ENCODE measurements at regions not wholly inside any gene's neighbourhood (a gene's known extent, or its start where the extent isn't known, plus 50 kb on each side); places are given as distances from the start of the nearest gene placed in this dataset.

DNA sequence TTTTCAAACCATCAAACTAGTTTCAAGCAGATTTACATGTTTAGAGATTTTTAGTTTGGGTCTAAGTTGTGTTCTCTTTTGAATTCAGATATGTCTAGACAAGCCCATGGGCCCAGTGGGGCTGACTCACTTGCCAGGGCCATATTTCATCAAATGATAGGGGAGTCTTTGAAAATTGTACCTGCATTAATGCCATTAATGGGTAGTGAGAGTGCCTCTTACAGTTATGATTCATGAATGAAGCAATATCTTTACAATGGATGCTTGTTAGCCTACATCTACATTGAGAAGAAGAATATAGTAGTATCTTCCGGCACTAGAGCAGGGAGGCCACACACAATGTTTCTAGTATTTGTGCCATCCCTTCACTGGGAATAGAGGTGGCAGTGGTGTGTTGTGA lies 174.2 kb upstream of the E2F7 start:
- TF ChIP-seq, protein P1, sequence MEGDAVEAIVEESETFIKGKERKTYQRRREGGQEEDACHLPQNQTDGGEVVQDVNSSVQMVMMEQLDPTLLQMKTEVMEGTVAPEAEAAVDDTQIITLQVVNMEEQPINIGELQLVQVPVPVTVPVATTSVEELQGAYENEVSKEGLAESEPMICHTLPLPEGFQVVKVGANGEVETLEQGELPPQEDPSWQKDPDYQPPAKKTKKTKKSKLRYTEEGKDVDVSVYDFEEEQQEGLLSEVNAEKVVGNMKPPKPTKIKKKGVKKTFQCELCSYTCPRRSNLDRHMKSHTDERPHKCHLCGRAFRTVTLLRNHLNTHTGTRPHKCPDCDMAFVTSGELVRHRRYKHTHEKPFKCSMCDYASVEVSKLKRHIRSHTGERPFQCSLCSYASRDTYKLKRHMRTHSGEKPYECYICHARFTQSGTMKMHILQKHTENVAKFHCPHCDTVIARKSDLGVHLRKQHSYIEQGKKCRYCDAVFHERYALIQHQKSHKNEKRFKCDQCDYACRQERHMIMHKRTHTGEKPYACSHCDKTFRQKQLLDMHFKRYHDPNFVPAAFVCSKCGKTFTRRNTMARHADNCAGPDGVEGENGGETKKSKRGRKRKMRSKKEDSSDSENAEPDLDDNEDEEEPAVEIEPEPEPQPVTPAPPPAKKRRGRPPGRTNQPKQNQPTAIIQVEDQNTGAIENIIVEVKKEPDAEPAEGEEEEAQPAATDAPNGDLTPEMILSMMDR (conservative IDR thresholded peaks at IDR 0.05; ENCODE audit: low read depth, low read length), result no peak
- no peak for DNase-seq (ENCODE audit: low read depth)

DNA sequence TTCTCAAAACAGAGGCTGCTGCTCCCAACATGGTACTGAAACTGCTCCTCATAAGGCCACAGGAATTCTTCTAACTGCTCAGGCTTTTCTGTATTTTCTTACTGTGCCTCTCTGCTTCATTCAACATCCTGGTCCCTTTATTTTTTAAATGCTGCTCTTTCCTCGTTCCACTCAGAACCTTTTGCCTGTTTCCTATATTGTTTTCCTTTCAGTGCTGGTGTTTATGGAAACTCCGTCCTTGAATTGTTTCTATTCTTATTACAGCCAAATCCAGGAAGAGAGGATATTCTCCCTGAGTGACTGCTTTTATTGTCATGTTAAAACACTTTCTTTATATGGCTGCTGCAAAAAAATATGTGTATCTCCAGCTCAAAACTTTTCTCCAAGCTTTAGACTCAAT lies 173.0 kb upstream of the E2F7 start:
- H3K4me3 ChIP-seq (ENCODE audit: low read length), result no peak overlapping the region
- DNase-seq (ENCODE audit: low read depth), result no peak
- TF ChIP-seq, protein P1 (conservative IDR thresholded peaks at IDR 0.05; ENCODE audit: low read depth, low read length), result no peak

More for the DNA sequence above, 174.2 kb upstream of the E2F7 start:
- no peak overlapping the region for H3K4me3 ChIP-seq (ENCODE audit: low read length)

DNA sequence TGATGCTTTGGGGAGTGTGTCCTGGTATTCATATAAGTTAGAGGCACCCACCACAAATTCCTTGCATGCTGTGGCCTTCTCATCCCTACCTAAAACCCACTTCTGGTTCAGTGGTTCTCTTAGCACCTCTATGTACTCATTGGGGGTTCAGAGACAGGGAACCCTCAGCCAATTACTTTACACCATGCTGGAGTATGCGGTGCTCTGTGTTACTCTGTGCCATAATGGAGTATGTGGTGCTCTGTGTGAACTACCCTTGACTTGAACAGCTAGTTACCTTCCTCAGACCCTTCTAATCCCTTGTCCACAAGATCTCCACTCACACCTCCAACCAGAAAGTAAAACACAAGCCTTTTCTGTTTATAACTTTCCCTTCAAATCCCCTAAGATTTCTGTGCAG lies 172.5 kb upstream of the E2F7 start:
- no peak overlapping the region for H3K4me3 ChIP-seq (ENCODE audit: low read length)
- DNase-seq (ENCODE audit: low read depth), result no peak
- TF ChIP-seq, protein P1 (conservative IDR thresholded peaks at IDR 0.05; ENCODE audit: low read depth, low read length), result no peak

DNA sequence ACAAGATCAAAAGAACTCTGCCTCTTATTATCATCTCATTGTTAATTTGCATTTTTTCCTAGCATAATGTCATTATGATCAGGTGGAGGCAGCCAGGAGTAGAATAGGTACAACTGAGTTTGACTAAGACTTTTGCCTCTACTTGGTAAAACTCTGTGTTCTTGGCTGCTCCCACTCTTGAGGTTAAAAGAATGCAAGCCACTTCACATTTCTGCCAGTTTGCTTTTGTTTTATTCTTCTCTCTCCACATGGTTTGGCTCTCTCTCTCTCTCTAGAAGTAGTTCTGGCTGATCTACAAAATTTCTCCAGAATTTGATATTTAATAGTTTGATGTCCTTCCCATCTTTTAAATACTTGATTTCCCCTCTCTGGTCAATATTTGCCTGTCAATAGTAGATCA lies 170.7 kb upstream of the E2F7 start:
- no peak for DNase-seq (ENCODE audit: low read depth)
- TF ChIP-seq, protein P1 (conservative IDR thresholded peaks at IDR 0.05; ENCODE audit: low read depth, low read length), result no peak
- H3K4me3 ChIP-seq (ENCODE audit: low read length), result no peak overlapping the region

DNA sequence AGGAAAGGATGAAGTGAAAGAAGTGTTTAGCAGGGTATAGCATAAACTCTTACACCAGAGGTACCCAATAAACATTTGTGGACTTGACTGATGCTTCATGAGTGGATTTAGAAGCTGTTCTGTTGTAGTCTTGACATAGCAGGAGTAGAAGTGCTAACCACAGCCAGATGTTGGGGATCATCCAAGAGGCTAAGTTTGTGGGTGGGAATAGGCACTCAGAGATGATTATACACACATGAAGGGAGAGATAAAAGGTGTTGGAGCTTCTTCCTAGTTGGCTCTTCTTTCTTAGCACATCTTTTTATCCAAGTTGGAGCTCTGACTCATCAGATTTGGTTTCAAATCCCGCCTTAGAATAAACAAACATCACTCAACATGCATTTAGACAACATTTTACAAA lies 166.7 kb upstream of the E2F7 start:
- no peak for DNase-seq (ENCODE audit: low read depth)
- TF ChIP-seq, protein P1 (conservative IDR thresholded peaks at IDR 0.05; ENCODE audit: low read depth, low read length), result no peak
- H3K4me3 ChIP-seq (ENCODE audit: low read length), result no peak overlapping the region

DNA sequence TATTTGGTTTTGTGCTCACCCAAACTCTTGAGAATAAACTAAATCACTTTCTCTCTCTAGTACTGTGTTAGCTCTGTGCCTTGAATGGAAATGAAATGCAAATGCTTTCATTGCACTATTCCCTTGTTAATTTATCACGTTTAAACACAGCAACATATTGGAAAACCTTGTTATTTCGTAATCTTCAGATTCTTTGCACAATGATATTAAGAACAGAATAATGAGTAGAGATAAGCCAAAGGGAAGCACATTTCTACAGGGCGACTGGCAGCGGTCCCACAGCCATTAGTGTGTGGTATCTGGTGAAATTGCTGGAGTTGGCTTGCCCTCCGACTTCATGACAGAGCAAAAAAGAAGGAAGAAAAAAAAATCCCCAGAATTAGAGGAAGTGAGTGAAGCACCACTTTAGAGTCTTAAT lies 166.1 kb upstream of the E2F7 start:
- no peak overlapping the region for H3K4me3 ChIP-seq (ENCODE audit: low read length)
- DNase-seq (ENCODE audit: low read depth), result peak; percentile 79
- TF ChIP-seq, protein P1 (conservative IDR thresholded peaks at IDR 0.05; ENCODE audit: low read depth, low read length), result no peak

DNA sequence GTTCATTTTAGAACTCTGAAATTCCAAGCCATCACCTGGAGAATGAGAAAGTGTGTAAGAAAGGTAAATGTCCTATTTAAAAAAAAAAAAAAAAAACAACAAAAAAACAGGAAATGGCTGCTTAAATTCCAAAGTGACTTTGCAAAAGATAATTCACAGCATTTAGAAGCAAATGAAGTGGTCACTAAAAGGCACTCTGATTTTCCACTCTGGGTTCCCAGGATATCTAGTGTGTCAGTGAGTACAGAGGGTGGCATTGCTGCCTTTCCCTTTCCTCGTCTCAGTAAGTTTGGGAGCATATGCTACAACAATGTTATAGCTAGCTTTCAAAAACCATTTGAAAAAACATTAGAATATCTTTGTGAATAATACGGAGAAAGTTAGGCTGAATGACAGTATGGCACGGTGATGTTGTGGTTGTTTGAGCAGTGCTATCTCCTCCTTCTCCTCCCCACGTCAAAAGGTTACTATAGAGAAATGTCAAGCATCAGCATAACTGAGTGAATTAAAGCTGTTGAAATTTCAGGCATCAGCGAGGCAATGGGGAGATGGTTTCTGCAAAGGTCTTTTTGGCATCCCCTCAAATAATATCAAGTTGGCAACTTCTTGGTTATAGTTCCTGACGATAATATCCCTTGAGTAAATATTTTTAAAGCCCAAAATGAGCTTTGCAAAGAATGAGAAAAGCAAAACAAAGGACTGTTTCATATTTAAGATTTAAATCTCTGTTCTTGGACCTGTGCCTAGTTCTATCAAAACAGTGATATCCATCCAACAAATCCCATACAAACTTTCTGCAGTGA lies 164.5 kb upstream of the E2F7 start:
- H3K4me3 ChIP-seq (ENCODE audit: low read length), result no peak overlapping the region
- TF ChIP-seq, protein P1 (conservative IDR thresholded peaks at IDR 0.05; ENCODE audit: low read depth, low read length), result no peak

More for the DNA sequence above, 164.5 kb upstream of the E2F7 start:
- peak; percentile 75 for DNase-seq (ENCODE audit: low read depth)
